Erythroblast (primary cell): ENCODE measurements at regions not wholly inside any gene's neighbourhood (a gene's known extent, or its start where the extent isn't known, plus 50 kb on each side); places are given as distances from the start of the nearest gene placed in this dataset.

ENCODE experiments used
- DNase-seq, 2 experiments: peaks; one replicate each; lab custom pipeline; 2025; lab: John Stamatoyannopoulos, UW
- GATA1 ChIP-seq: IDR thresholded peaks from 2 replicates; pipeline ENCODE4 v1.6.1; 2011; ENCODE audit warnings: low read depth, mild to moderate bottlenecking, control low read depth, low read length, moderate library complexity
- POLR2A ChIP-seq: IDR thresholded peaks from 2 replicates; pipeline ENCODE4 v1.6.1; 2011; ENCODE audit warnings: mild to moderate bottlenecking, low read length

- no peak for DNase-seq
Observed at GRCh38 chr2:147109291-147109690, 735.5 kb upstream of the ACVR2A start.

DNA sequence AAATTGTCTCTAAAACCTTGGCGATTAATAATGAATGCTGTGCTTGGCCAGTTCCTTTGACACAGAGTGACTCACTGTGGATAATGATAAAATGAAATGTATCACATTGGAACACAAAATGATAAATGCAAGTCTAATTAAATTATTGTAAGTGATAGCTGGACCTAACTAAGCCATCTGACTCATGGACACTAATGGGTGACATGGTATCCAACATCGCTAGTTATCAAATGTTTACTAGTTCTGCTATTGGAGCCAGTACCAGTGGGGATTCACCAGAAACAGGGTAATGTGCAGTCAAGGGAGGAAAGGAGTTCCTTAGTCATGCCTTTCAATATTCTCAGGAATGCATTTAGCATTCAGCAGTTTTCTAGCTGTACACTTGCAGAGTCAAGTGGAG is 736.3 kb upstream of the ACVR2A start:
- DNase-seq, result no peak
- TF ChIP-seq POLR2A (no peak), GATA1 (no peak)

More at GRCh38 chr2:147109291-147109690, 735.5 kb upstream of the ACVR2A start:
- TF ChIP-seq POLR2A (no peak), GATA1 (no peak)

GRCh38 chr2:147101941-147102790 is 742.7 kb upstream of the ACVR2A start:
- no peak for DNase-seq
- TF ChIP-seq GATA1 (no peak), POLR2A (no peak)

DNA sequence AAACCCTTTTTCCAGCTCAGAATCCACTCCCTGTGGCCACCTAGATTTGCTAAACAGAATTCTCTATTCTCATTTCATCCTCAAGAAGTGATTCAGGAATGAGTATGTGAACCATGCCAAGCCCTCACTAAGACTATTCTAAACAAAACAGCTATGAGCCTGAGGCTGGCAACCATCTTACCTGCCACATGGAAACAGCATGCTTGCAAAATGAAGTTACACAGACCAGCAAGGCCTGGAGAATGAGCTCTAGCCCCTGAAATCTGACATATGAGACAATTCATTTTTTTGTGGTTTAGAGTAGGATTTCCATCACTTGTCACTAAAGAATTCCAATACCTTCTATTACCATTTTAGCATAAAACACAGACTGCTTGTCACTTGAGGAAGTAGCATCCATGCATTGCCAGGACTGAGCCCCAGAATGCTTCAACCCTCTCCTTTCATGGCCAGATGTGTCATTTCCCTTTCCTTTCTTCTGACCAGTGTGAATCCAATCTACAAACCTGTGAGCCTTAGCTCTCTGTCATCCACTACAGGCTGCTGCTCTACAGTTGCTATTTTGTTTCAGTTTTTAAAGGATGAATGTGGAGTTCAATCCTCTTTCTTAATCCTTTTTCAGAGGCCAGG is 744.3 kb upstream of the ACVR2A start:
- no peak for DNase-seq
- TF ChIP-seq POLR2A (no peak), GATA1 (no peak)

DNA sequence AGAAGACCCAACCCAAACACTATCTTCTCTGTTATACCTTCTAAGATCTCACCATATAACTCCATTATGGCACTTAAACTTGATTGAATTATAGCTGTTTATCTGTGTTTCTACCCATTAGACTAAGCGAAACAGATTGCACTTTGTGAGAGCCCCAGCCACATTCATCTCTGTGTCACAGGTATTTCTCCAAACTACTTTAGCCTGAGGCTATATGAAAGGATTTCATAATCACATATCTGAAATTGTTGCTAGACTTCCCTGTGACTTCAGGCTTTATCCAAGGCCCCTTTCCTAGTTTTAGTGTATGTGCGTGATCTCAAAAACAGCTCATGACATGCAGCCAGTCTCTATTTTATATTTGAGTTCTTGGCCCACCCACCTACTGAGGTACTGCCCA is 745.0 kb upstream of the ACVR2A start:
- no peak for TF ChIP-seq GATA1
- no peak for TF ChIP-seq POLR2A
- no peak for DNase-seq

- no peak for DNase-seq
- TF ChIP-seq POLR2A (no peak), GATA1 (no peak)
Observed at GRCh38 chr2:147098940-147099339, 745.9 kb upstream of the ACVR2A start.

DNA sequence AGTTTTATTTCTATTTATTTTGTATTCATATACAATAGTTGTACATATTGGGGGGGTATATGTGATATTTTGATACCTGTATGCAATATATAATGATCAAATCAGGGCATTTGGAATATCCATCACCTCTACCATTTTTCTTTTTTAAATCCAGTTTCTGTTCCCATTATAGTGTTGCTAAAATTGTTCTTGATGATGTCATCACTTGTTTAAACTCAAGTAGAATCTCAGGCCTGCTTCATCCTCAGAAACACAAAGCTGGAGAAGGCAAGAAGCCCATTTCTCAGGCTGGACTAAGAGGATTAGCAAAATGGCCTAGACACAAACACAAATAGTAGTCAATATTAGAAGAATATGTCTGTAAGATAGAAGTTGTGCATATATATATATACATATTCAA is 747.1 kb upstream of the ACVR2A start:
- DNase-seq, result no peak
- TF ChIP-seq POLR2A, result no peak
- TF ChIP-seq GATA1, result no peak

DNA sequence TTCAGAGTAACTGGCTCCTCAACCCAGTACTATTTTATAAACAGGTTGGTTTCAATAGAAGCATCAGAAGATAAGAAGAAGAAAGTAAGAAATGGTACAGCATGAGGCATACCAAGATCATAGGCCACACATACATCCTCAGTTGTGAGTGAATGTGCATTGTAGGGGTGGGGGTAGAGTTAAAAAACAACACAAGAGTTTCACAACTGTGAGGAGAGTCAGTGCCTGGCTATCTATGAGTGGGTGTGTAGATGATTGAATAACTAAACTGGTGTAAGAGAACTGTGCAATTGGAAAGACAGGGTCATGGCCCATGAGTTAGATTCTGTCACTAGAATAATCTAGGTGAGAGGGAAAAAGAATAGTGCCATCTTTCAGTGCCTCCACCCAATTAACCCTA is 748.2 kb upstream of the ACVR2A start:
- TF ChIP-seq POLR2A (no peak), GATA1 (no peak)
- no peak for DNase-seq

- no peak for TF ChIP-seq POLR2A
- TF ChIP-seq GATA1, result no peak
- no peak for DNase-seq
Observed at GRCh38 chr2:147095376-147095775, 749.5 kb upstream of the ACVR2A start.

GRCh38 chr2:147094077-147094476 is 750.8 kb upstream of the ACVR2A start:
- no peak for TF ChIP-seq GATA1
- no peak for TF ChIP-seq POLR2A
- DNase-seq, result no peak

DNA sequence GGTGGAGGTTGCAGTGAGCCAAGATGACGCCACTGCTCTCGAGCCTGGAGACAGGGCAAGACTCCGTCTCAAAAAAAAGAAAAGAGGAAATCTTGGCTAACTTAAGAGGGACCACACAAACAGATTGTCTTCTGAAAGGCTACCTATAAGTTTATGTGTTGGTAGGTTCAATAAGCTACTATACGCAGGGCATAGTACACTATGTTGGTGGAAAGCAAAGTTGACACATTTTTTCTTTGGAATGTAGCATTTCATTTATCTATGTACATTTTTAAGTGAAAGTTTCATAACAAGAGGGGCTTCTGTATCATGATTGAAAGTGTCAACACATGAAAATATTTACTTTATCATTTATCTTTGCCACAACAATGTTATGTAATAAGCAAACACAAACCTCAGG is 752.6 kb upstream of the ACVR2A start:
- TF ChIP-seq GATA1, result no peak
- TF ChIP-seq POLR2A, result no peak

GRCh38 chr2:147091448-147091847 is 753.4 kb upstream of the ACVR2A start:
- TF ChIP-seq GATA1 (no peak), POLR2A (no peak)
- DNase-seq, result no peak

More for the DNA sequence above, 752.6 kb upstream of the ACVR2A start:
- DNase-seq, result no peak

- TF ChIP-seq GATA1 (no peak), POLR2A (no peak)
- no peak for DNase-seq
Observed at GRCh38 chr2:147088871-147089270, 756.0 kb upstream of the ACVR2A start.

DNA sequence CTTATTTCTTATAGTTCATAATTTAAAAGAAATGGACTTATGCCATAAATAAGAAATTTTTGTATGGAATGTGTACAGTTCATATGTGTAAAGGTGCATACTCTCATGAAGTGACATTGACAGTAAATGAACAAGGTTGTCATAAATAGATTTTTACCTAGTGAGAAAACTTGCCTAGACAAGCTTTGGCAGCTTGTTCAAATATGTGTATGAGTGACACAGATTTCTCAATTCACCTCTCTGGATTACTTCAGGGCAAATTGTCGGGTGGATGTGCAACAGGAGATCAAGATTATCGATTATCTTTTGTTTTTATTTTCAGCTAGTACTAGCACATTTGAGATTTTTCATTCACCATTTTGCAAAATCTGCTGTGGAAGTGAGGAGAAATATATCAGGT is 758.1 kb upstream of the ACVR2A start:
- no peak for DNase-seq

DNA sequence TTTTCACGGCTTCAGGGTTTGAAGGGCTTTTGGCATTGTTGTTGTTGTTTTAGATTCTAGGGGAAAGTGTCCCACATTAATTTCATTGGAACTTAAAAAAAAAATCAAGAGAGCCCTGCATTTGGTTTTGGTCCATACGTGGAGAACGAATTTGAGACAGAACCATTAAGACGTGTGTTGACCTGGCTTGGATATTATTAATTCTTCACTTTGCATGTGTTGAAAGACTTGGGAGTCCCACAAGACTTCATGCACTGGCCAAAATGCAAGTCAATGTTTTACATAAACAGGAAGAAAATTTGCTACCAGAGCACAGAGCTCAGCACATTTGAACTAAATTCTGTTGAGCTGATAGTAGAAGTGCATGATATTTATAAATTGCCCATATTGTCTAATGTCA is 761.2 kb upstream of the ACVR2A start:
- no peak for TF ChIP-seq GATA1
- TF ChIP-seq POLR2A, result no peak

More for the DNA sequence above, 758.1 kb upstream of the ACVR2A start:
- TF ChIP-seq GATA1 (no peak), POLR2A (no peak)

More for the DNA sequence above, 761.2 kb upstream of the ACVR2A start:
- no peak for DNase-seq
